Activated naive CD8-positive, alpha-beta T cell treated with anti-CD3 and anti-CD28 coated beads, Interleukin-2, amount 10 ng/mL, durations not matched to agents 7 days and 5 days (primary cell): ENCODE measurements at regions not wholly inside any gene's neighbourhood (a gene's known extent, or its start where the extent isn't known, plus 50 kb on each side); places are given as distances from the start of the nearest gene placed in this dataset.

Source experiments
- ATAC-seq: fragments of 150-1000 bp; cut with Tn5 transposase; one replicate; pipeline ENCODE4 v1.10.0; 2021; ENCODE audit warnings: low read depth, moderate library complexity
- POLR2A ChIA-PET: fragments of 350-600 bp; sonication (Branson Sonifier 250); formaldehyde crosslinking; loops from one replicate; lab custom pipeline; 2021; ENCODE audit warnings: antibody characterized with exemption; lab: Charles Lee
- DNase-seq: peaks from one replicate; pipeline ENCODE4 v3.0.0; 2021
- H3K27ac Mint-ChIP-seq: one replicate; pipeline ENCODE4 v1.8.0; 2022; ENCODE audit warnings: mild to moderate bottlenecking, mixed read lengths
- H3K27me3 Mint-ChIP-seq: one replicate; pipeline ENCODE4 v1.8.0; 2022; ENCODE audit warnings: mild to moderate bottlenecking, moderate library complexity, mixed read lengths
- H3K36me3 Mint-ChIP-seq: one replicate; pipeline ENCODE4 v1.8.0; 2021; ENCODE audit warnings: mild to moderate bottlenecking, mixed read lengths
- H3K4me1 Mint-ChIP-seq: one replicate; pipeline ENCODE4 v1.8.0; 2021; ENCODE audit warnings: mixed read lengths
- H3K4me3 Mint-ChIP-seq: one replicate; pipeline ENCODE4 v1.8.0; 2022; ENCODE audit warnings: mild to moderate bottlenecking, moderate library complexity, mixed read lengths
- H3K9me3 Mint-ChIP-seq: one replicate; pipeline ENCODE4 v1.8.0; 2021; ENCODE audit warnings: mixed read lengths

DNA sequence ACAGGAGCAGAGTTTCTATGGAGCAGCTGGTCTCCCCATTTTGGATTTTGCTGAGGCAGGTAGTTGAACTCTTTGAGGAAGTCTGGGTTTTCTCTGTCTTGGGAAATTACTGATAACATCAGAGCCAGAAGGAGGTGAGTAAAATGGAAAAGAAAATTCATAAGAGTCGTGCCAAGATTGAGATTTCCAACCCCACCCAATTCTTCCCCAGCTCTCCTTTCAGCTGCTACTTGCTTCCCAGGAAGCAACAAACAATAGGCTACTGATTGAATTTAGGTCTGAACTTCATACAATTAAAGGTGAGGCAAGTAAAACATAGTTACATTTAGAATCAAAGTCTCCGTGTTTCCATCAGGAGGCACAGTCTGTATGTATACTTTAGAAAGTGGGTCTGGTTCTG, 54.6 kb upstream of the EOLA2 start:
- Mint-ChIP-seq H3K4me1 (no peaks in the 10 kb centered on the region), H3K27me3 (no peaks in the 10 kb centered on the region), H3K36me3 (peaks cover 2% of the 10 kb centered on the region), H3K4me3 (no peak overlapping the region), H3K27ac (no peak overlapping the region), H3K9me3 (no peaks in the 10 kb centered on the region)
- DNase-seq, result no peak
- ATAC-seq, result no peak
- POLR2A ChIA-PET, result no interaction called here

DNA sequence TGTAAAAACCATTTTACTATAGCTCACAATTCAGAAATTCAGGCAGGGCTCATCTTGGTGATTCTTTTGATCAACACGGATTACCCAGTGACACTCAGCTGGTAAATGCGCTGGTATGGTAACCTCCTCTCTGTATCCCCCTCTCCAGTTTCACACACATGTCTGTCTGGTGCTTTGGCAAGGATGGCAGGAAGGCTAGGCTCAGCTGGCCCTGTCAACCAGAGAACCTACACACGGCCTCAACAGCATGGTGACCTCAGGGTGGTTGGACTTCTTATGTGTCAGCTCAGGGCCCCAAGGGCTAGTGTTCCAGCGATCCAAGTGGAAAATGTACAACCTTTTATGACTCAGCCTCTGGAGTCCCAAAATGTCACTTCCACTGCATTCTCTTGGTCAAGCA, 55.7 kb upstream of the EOLA2 start:
- POLR2A ChIA-PET, result no interaction called here
- H3K4me3 Mint-ChIP-seq, result no peak overlapping the region
- no peak overlapping the region for H3K27ac Mint-ChIP-seq

DNA sequence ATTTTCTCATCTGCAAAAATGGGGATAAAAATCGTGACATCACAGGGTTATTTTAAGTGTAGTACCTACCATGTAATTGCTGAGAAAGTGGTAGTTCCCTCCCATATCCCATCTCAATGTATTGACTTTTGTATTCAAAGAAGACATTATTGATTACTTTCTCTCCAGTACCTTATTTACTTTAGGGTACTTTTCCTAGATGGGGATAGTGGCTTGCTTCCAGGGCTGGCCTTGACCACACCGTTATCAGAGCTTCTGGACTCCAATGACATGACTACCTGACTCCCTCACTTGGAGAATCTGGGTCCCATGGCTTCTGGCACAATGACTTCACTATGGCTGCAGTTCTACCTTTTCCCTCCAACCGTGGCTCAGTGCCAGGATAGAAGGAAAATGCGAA, 58.2 kb upstream of the EOLA2 start:
- DNase-seq (no peak), ATAC-seq (no peak)
- H3K27me3 Mint-ChIP-seq, result no peaks in the 10 kb centered on the region
- no peaks in the 10 kb centered on the region for H3K9me3 Mint-ChIP-seq
- no peaks in the 10 kb centered on the region for H3K4me1 Mint-ChIP-seq
- no peak overlapping the region for H3K4me3 Mint-ChIP-seq
- peaks cover 2% of the 10 kb centered on the region for H3K36me3 Mint-ChIP-seq
- POLR2A ChIA-PET, result no interaction called here
- no peak overlapping the region for H3K27ac Mint-ChIP-seq

More for the DNA sequence above, 55.7 kb upstream of the EOLA2 start:
- no peaks in the 10 kb centered on the region for H3K4me1 Mint-ChIP-seq
- ATAC-seq (no peak), DNase-seq (no peak)
- no peaks in the 10 kb centered on the region for H3K27me3 Mint-ChIP-seq
- no peaks in the 10 kb centered on the region for H3K9me3 Mint-ChIP-seq
- H3K36me3 Mint-ChIP-seq, result peaks cover 2% of the 10 kb centered on the region

DNA sequence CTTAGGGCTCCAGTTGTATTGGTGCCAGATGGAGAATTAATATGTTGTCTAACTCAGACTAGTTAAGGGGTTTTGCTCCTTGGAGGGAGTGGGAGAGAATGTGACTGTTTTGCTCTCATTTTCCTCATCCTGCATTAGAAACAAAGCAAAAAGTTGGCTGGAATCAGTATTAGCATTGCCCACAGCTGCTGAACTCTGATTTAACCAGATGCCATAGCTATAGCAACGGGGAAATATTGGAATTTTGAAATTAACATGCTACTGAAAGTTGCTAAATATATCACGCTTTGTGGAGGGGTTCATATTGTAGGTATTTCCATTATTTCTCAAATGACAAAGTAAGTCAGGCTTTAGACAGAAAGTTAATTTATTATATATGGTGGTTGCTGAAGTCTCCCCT, 66.7 kb upstream of the EOLA2 start:
- H3K27me3 Mint-ChIP-seq, result no peaks in the 10 kb centered on the region

DNA sequence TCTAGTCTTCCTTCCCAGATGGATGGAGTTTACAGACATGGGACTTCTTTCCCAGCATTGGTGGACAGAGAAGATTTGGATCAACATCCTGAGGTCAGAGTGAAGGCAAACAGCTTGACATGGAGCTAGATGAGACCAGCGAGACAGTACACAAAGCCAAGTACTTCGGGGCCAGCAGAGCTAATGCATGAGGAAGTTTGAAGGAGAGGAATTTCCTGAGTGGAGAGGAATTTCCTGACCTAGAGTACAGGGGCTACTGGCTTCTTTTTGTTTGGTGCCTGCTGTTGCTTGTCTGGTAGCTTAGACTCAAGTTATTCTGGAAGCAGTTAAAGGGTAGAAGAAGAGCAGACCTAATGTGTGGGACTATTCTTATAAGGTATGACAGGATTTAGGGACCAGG, 69.1 kb upstream of the EOLA2 start:
- H3K4me3 Mint-ChIP-seq, result no peak overlapping the region
- POLR2A ChIA-PET, result no interaction called here
- no peaks in the 10 kb centered on the region for H3K4me1 Mint-ChIP-seq
- no peaks in the 10 kb centered on the region for H3K36me3 Mint-ChIP-seq
- H3K27me3 Mint-ChIP-seq, result no peaks in the 10 kb centered on the region
- no peak overlapping the region for H3K27ac Mint-ChIP-seq
- ATAC-seq (no peak), DNase-seq (no peak)
- H3K9me3 Mint-ChIP-seq, result no peaks in the 10 kb centered on the region

More for the DNA sequence above, 66.7 kb upstream of the EOLA2 start:
- Mint-ChIP-seq H3K4me1 (no peaks in the 10 kb centered on the region), H3K9me3 (no peaks in the 10 kb centered on the region), H3K36me3 (no peaks in the 10 kb centered on the region), H3K27ac (no peak overlapping the region), H3K4me3 (no peak overlapping the region)
- no peak for DNase-seq
- ATAC-seq, result no peak
- POLR2A ChIA-PET, result no interaction called here

DNA sequence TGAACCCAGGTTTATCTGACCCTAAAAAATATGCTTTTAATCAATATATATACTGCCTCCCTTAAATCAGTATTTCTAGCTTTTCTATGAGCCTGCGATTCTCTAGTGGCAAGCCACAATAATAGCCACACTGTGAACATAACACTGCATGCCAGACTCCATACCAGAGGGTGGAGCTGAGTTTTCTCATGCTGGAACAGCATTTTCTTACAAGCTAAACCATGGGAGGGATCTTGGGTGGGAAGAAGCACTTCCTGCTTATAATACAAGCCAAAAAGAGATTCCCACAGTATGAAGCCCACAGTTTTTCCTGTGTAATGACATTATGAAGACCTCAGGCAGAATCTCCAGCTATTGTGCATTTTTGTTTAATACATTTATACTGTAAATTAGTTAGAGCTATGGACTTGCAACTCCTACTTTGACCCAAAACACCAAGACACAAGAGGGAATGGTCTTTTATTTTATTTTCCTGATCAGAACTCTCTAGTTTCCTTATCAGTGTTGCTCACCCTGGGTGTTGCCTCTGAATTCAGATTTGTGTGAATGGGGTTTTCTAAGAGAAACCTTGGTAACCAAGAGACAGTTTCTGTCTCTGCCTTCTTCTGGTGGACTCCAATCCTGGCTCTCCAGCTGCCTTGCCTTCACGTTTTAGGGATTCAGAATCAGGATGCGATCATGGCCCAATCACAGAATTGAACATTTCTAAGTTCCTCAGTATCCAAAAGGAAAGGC, 74.5 kb upstream of the EOLA2 start:
- no peak for ATAC-seq
- H3K27ac Mint-ChIP-seq, result no peak overlapping the region
- no peaks in the 10 kb centered on the region for H3K4me1 Mint-ChIP-seq
- POLR2A ChIA-PET, result no interaction called here
- no peak overlapping the region for H3K4me3 Mint-ChIP-seq
- DNase-seq, result no peak
- H3K27me3 Mint-ChIP-seq, result no peaks in the 10 kb centered on the region
- no peaks in the 10 kb centered on the region for H3K9me3 Mint-ChIP-seq
- no peaks in the 10 kb centered on the region for H3K36me3 Mint-ChIP-seq

DNA sequence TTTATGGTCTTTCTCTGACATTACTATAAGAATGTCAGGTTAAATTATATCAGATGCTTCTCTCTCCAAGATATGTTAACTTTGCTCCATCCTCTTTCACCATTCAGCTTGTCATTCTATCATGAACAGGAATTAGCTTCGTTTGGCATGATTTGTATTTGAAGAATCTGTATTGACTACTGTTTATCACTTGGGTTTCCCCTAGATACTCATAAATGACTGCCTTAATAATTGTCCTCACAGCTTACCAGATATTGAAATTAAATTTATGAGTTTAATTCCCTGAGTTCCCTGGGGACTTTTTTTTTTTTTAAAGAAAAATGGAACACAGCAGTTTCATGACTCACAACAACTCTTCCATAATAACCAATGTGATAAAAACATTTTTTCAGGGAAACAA, 76.2 kb upstream of the EOLA2 start:
- ATAC-seq, result no peak
- H3K27ac Mint-ChIP-seq, result no peak overlapping the region
- POLR2A ChIA-PET, result no interaction called here

DNA sequence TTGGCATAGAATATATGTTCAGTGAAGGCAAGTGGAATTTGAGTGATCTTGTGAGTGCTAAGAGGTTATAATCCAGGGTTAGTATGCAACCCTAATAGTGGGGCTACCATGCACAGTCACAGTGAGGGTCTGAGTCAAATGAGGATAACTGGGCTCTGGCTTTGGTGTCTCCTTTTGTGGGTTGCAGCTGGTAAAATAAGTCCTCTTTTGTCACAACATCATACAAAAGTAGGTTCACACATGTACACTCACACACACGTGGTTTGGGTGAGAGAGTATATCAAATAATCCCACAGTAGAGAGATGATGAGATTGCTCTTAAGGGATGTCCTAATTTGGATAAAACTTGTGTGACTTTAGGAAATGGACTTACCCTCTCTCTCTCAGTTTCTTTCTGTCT, 79.6 kb upstream of the EOLA2 start:
- DNase-seq, result no peak
- Mint-ChIP-seq H3K27ac (no peak overlapping the region), H3K36me3 (no peaks in the 10 kb centered on the region), H3K4me1 (no peaks in the 10 kb centered on the region), H3K4me3 (no peak overlapping the region), H3K27me3 (no peaks in the 10 kb centered on the region), H3K9me3 (no peaks in the 10 kb centered on the region)
- no peak for ATAC-seq
- POLR2A ChIA-PET, result no interaction called here

More for the DNA sequence above, 76.2 kb upstream of the EOLA2 start:
- H3K9me3 Mint-ChIP-seq, result no peaks in the 10 kb centered on the region
- no peak overlapping the region for H3K4me3 Mint-ChIP-seq
- DNase-seq, result no peak
- H3K4me1 Mint-ChIP-seq, result no peaks in the 10 kb centered on the region
- no peaks in the 10 kb centered on the region for H3K27me3 Mint-ChIP-seq
- no peaks in the 10 kb centered on the region for H3K36me3 Mint-ChIP-seq

DNA sequence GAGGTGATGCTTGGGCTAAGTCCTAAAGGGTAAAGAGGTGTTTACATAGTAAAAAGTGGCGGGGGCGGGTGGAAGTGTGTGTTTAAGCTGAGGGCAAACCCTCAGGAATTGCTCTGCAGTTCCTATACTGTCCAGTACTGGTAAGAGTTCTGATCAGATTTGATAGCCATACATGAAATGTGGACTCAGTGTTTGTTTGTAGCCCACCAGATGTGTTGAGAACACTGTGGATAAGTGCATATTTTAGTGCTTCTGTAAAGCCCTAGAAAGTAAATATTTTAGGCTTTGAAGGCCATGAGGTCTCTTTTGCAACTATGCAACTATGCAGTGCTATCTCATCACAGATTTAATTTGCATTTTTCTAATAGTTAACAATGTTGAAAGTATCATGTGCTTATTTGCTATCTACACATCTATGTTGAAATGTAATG, 80.7 kb upstream of the EOLA2 start:
- no peak overlapping the region for H3K27ac Mint-ChIP-seq
- ATAC-seq (no peak), DNase-seq (no peak)
- no peaks in the 10 kb centered on the region for H3K27me3 Mint-ChIP-seq
- no peaks in the 10 kb centered on the region for H3K9me3 Mint-ChIP-seq
- no peaks in the 10 kb centered on the region for H3K4me1 Mint-ChIP-seq
- POLR2A ChIA-PET, result no interaction called here
- H3K4me3 Mint-ChIP-seq, result no peak overlapping the region
- no peaks in the 10 kb centered on the region for H3K36me3 Mint-ChIP-seq

DNA sequence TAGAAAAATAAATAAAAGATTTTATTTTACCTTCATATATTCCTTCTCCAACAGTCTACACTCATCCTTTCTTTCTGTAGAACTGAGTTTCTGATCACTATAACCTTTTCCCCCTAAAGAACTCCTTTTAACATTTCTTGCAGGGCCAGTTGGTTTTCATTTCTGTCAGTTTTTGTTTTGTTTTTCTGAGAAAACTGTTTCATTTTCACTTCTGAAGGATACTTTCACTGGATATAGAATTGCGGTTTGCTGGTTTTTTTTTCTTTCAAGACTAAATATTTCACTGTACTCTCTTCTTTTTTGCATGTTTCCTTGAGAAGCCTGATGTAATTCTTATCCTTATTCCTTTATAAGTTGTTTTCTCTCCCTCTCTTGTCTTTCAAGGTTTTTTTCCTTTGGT, 90.4 kb upstream of the EOLA2 start:
- POLR2A ChIA-PET, result no interaction called here
- peaks cover 3% of the 10 kb centered on the region for H3K4me1 Mint-ChIP-seq
- peaks cover 10% of the 10 kb centered on the region for H3K9me3 Mint-ChIP-seq
- H3K27ac Mint-ChIP-seq, result peak overlapping the region; percentile 69
- no peaks in the 10 kb centered on the region for H3K27me3 Mint-ChIP-seq
- ATAC-seq (peak; percentile 18), DNase-seq (no peak)
- peak overlapping the region; percentile 40 for H3K4me3 Mint-ChIP-seq
- H3K36me3 Mint-ChIP-seq, result peaks cover 15% of the 10 kb centered on the region

DNA sequence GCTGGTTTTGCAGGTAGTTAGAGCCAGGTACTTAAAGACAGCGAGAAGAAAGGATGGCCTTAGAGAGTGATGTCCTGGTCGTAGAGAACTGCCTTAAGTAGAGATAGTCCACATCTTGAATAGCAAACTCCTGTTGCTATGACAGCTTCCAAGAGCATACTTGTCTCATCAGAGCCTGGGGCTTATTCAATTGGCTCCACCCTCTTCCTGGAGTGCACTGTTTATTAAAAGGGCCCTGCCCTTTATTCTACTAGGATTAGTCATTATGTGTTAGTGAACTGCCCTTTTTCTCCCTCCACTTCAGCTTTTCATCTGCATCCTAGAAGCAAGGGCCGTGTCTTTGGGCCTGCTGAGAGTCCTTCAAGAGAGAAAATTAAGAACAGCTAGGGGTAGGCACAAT, 94.5 kb upstream of the EOLA2 start:
- H3K9me3 Mint-ChIP-seq, result peaks cover 10% of the 10 kb centered on the region
- peaks cover 10% of the 10 kb centered on the region for H3K36me3 Mint-ChIP-seq
- no peak overlapping the region for H3K27ac Mint-ChIP-seq
- DNase-seq (no peak), ATAC-seq (no peak)
- H3K4me3 Mint-ChIP-seq, result no peak overlapping the region
- H3K4me1 Mint-ChIP-seq, result peaks cover 3% of the 10 kb centered on the region
- peaks cover 4% of the 10 kb centered on the region for H3K27me3 Mint-ChIP-seq
- POLR2A ChIA-PET, result no interaction called here

DNA sequence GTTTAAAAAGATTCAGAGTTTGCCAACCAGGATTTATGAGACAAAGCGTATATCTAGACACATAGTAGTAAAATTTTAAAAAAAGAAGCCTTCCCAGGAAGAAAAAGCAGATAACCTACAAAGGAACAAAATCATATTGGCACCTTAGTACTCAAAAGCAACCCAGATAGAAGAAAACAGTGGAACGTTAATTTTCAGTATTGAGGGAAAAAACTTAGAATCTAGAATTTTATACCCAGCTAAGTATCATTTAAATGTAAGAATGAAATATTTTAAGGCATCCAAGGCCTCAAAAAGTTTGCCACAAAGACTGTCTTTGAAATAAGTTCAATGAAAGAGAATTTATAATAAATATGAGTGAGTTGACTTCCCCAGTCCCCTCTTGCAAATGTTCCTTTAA, 96.5 kb upstream of the EOLA2 start:
- peaks cover 4% of the 10 kb centered on the region for H3K9me3 Mint-ChIP-seq
- H3K36me3 Mint-ChIP-seq, result no peaks in the 10 kb centered on the region
- H3K27ac Mint-ChIP-seq, result no peak overlapping the region
- no peak for ATAC-seq
- POLR2A ChIA-PET, result no interaction called here
- H3K4me1 Mint-ChIP-seq, result no peaks in the 10 kb centered on the region
- no peak for DNase-seq
- no peak overlapping the region for H3K4me3 Mint-ChIP-seq
- H3K27me3 Mint-ChIP-seq, result peaks cover 4% of the 10 kb centered on the region

DNA sequence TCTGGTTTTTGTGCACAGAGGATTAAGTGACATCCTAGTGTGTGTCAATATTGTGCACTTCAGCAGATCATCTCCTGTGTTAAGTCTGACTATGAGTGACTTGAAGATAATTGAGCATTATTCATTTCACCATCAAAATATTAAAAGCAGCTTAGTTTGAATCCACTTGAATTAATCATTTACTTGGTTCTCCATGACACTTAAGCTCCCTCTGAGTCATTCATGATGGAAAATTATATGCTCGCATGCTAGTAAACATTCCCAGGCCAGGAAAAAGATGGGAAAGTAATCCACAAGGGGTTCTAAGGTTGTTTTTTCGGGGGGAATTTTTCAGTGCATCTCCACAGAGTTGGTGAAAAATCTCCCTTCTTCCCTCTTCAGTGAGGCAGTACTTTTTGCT, 97.2 kb upstream of the EOLA2 start:
- DNase-seq (no peak), ATAC-seq (no peak)
- H3K36me3 Mint-ChIP-seq, result no peaks in the 10 kb centered on the region
- POLR2A ChIA-PET, result no interaction called here
- H3K4me3 Mint-ChIP-seq, result no peak overlapping the region
- no peak overlapping the region for H3K27ac Mint-ChIP-seq
- H3K9me3 Mint-ChIP-seq, result peaks cover 4% of the 10 kb centered on the region
- peaks cover 6% of the 10 kb centered on the region for H3K27me3 Mint-ChIP-seq
- H3K4me1 Mint-ChIP-seq, result no peaks in the 10 kb centered on the region

DNA sequence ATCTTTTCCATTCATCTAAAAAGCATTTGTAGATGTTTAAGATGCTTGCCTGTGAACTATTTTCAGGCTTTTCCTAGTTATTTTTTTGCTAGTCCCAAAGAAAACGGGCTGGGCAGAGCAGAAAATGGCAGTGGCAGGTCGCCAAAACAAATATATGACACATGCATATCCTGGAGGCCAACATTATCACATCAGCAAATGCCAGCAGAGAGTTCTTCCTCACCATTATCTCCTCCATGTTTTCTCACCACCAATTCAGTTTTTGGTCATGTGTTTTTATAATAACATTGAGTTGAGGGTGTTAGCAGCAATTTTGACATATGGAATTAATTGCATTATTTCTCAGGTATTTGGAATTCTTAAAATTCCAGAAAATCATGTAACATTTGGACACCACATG, 97.9 kb upstream of the EOLA2 start:
- peaks cover 6% of the 10 kb centered on the region for H3K27me3 Mint-ChIP-seq
- no peaks in the 10 kb centered on the region for H3K4me1 Mint-ChIP-seq
- no peaks in the 10 kb centered on the region for H3K36me3 Mint-ChIP-seq
- POLR2A ChIA-PET, result no interaction called here
- DNase-seq (no peak), ATAC-seq (no peak)
- H3K9me3 Mint-ChIP-seq, result peaks cover 4% of the 10 kb centered on the region
- H3K4me3 Mint-ChIP-seq, result no peak overlapping the region
- no peak overlapping the region for H3K27ac Mint-ChIP-seq
